ENCODE measurements at regions not wholly inside any gene's neighbourhood (a gene's known extent, or its start where the extent isn't known, plus 50 kb on each side); places are given as distances from the start of the nearest gene placed in this dataset.

- no peak for TF ChIP-seq CTCF (IDR thresholded peaks at IDR 0.05 in 4 of 5, conservative IDR thresholded peaks at IDR 0.05 in 1 of 5)
- TF ChIP-seq POLR2A (IDR thresholded peaks at IDR 0.05) = no peak
Measured at GRCh38 chr1:221045842-221046831, 166.9 kb downstream of the HLX start.
